Pons (tissue), 1 donor: ENCODE measurements at regions not wholly inside any gene's neighbourhood (a gene's known extent, or its start where the extent isn't known, plus 50 kb on each side); places are given as distances from the start of the nearest gene placed in this dataset.
"Not testable (repeated sequence)": the region's sequence is repeated elsewhere in the genome, so short reads cannot be mapped to it uniquely, and the experiment has no call there.

Experiments used
- DNase-seq: peaks from one replicate; pipeline ENCODE4 v3.0.0-alpha.2; 2016; ENCODE audit warnings: low spot score

- peak; percentile 75 for DNase-seq
Observed at GRCh38 chr5:50501491-50502228, 60.6 kb upstream of the EMB start.

GRCh38 chr5:50513028-50513457 is 72.0 kb upstream of the EMB start:
- DNase-seq: not testable (repeated sequence)

GRCh38 chr5:50521060-50521459 is 80.0 kb upstream of the EMB start:
- DNase-seq: not testable (repeated sequence)

GRCh38 chr5:50527514-50528060 is 86.5 kb upstream of the EMB start:
- not testable (repeated sequence) for DNase-seq

GRCh38 chr5:50535393-50535792 is 94.3 kb upstream of the EMB start:
- no peak for DNase-seq

- not testable (repeated sequence) for DNase-seq
Observed at GRCh38 chr5:50537534-50537933, 96.4 kb upstream of the EMB start.

GRCh38 chr5:50547303-50547702 is 106.2 kb upstream of the EMB start:
- peak; percentile 14 for DNase-seq

- DNase-seq: no peak
Observed at GRCh38 chr5:50550267-50550666, 109.2 kb upstream of the EMB start.

- DNase-seq: no peak
Observed at GRCh38 chr5:50550993-50551392, 109.9 kb upstream of the EMB start.

GRCh38 chr5:50553560-50553984 is 112.5 kb upstream of the EMB start:
- peak; percentile 7 for DNase-seq

- DNase-seq: not testable (repeated sequence)
Observed at GRCh38 chr5:50558640-50559039, 107.8 kb upstream of the PARP8 start.

- DNase-seq: no peak
Observed at GRCh38 chr5:50559955-50560354, 106.5 kb upstream of the PARP8 start.

GRCh38 chr5:50562694-50563093 is 103.7 kb upstream of the PARP8 start:
- no peak for DNase-seq

- DNase-seq: no peak
Observed at GRCh38 chr5:50564079-50564478, 102.4 kb upstream of the PARP8 start.

GRCh38 chr5:50564558-50564957 is 101.9 kb upstream of the PARP8 start:
- no peak for DNase-seq

GRCh38 chr5:50574121-50574520 is 92.3 kb upstream of the PARP8 start:
- no peak for DNase-seq

GRCh38 chr5:50575740-50576139 is 90.7 kb upstream of the PARP8 start:
- DNase-seq: no peak

GRCh38 chr5:50576265-50576664 is 90.2 kb upstream of the PARP8 start:
- DNase-seq: no peak

GRCh38 chr5:50576686-50577256 is 89.7 kb upstream of the PARP8 start:
- no peak for DNase-seq

- no peak for DNase-seq
Observed at GRCh38 chr5:50580506-50580905, 85.9 kb upstream of the PARP8 start.

GRCh38 chr5:50581845-50582244 is 84.6 kb upstream of the PARP8 start:
- not testable (repeated sequence) for DNase-seq

- no peak for DNase-seq
Observed at GRCh38 chr5:50582699-50583098, 83.7 kb upstream of the PARP8 start.

- DNase-seq: no peak
Observed at GRCh38 chr5:50583621-50584020, 82.8 kb upstream of the PARP8 start.
